GM23338 (cell line): ENCODE measurements at regions not wholly inside any gene's neighbourhood (a gene's known extent, or its start where the extent isn't known, plus 50 kb on each side); places are given as distances from the start of the nearest gene placed in this dataset.

Experiments used
- ATAC-seq: fragments of 200-7000 bp; cut with Tn5 transposase; 3 replicates; pipeline ENCODE4 v1.9.1; 2020
- DNase-seq: peaks from one replicate; pipeline ENCODE4 v3.0.0-alpha.2; 2015; ENCODE audit warnings: low spot score
- H2AFZ ChIP-seq: fragments of 200-600 bp; sonication (generic); 2 replicates; pipeline ENCODE4 v1.8.0; 2016; ENCODE audit warnings: antibody characterized with exemption, mild to moderate bottlenecking, moderate library complexity
- H3F3A ChIP-seq: fragments of 200-600 bp; sonication (generic); replicated peaks from 2 replicates; pipeline ENCODE4 v1.8.0; 2017; ENCODE audit warnings: antibody characterized with exemption, mixed run types, low read depth
- H3K27ac ChIP-seq: fragments of 200-600 bp; sonication (generic); 2 replicates; pipeline ENCODE4 v1.6.1; 2016; ENCODE audit warnings: low read depth
- H3K27me3 ChIP-seq: fragments of 200-600 bp; sonication (generic); 2 replicates; pipeline ENCODE4 v1.8.0; 2016; ENCODE audit warnings: mild to moderate bottlenecking, mixed run types, moderate library complexity; ENCODE audit not compliant: insufficient read depth
- H3K36me3 ChIP-seq: fragments of 200-600 bp; sonication (generic); 2 replicates; pipeline ENCODE4 v1.8.0; 2016; ENCODE audit warnings: mild to moderate bottlenecking; ENCODE audit not compliant: insufficient read depth
- H3K4me1 ChIP-seq: fragments of 200-600 bp; sonication (generic); 2 replicates; pipeline ENCODE4 v1.8.0; 2016; ENCODE audit warnings: mild to moderate bottlenecking, moderate library complexity; ENCODE audit not compliant: insufficient read depth
- H3K4me2 ChIP-seq: fragments of 200-600 bp; sonication (generic); 2 replicates; pipeline ENCODE4 v1.7.1; 2017; ENCODE audit warnings: mixed run types
- H3K4me3 ChIP-seq: fragments of 200-600 bp; sonication (generic); 2 replicates; pipeline ENCODE4 v1.6.1; 2016; ENCODE audit warnings: mixed run types
- H3K79me2 ChIP-seq: fragments of 200-600 bp; sonication (generic); replicated peaks from 2 replicates; pipeline ENCODE4 v1.8.0; 2017; ENCODE audit warnings: mild to moderate bottlenecking; ENCODE audit not compliant: insufficient read depth
- H3K9me2 ChIP-seq: fragments of 200-600 bp; sonication (generic); 2 replicates; pipeline ENCODE4 v1.8.0; 2017; ENCODE audit not compliant: insufficient read depth
- H4K20me1 ChIP-seq: fragments of 200-600 bp; sonication (generic); replicated peaks from 2 replicates; pipeline ENCODE4 v1.8.0; 2017; ENCODE audit warnings: mild to moderate bottlenecking; ENCODE audit not compliant: insufficient read depth
- H3K27ac Mint-ChIP-seq: 2 replicates; pipeline ENCODE4 v1.8.0; 2020; ENCODE audit warnings: inconsistent platforms, mild to moderate bottlenecking, moderate library complexity, mixed read lengths
- H3K27me3 Mint-ChIP-seq: 3 replicates; pipeline ENCODE4 v1.8.0; 2022; ENCODE audit warnings: low read depth, mild to moderate bottlenecking, moderate library complexity, mixed read lengths, inconsistent platforms; ENCODE audit not compliant: insufficient read depth, poor library complexity
- H3K36me3 Mint-ChIP-seq: 3 replicates; pipeline ENCODE4 v1.8.0; 2021; ENCODE audit warnings: low read depth, mild to moderate bottlenecking, inconsistent platforms, moderate library complexity, mixed read lengths
- H3K4me1 Mint-ChIP-seq: 3 replicates; pipeline ENCODE4 v1.8.0; 2020; ENCODE audit warnings: mild to moderate bottlenecking, inconsistent platforms, mixed read lengths
- H3K4me3 Mint-ChIP-seq: 3 replicates; pipeline ENCODE4 v1.8.0; 2021; ENCODE audit warnings: moderate library complexity, mild to moderate bottlenecking, inconsistent platforms, mixed read lengths
- H3K9me3 Mint-ChIP-seq: 3 replicates; pipeline ENCODE4 v1.8.0; 2020; ENCODE audit warnings: moderate library complexity, mild to moderate bottlenecking, inconsistent platforms, mixed read lengths
- CREB1 ChIP-seq: fragments of 250-450 bp; sonication (Bioruptor Pico); IDR thresholded peaks from 2 replicates; pipeline ENCODE4 v1.5.0; 2020; ENCODE audit warnings: low read depth, mild to moderate bottlenecking, moderate library complexity
- EZH2 ChIP-seq: fragments of 200-600 bp; sonication (generic); IDR thresholded peaks from one replicate; pipeline ENCODE4 v1.8.0; 2017; ENCODE audit warnings: antibody characterized with exemption, mild to moderate bottlenecking, low read depth; ENCODE audit not compliant: unreplicated experiment
- EZH2phosphoT487 ChIP-seq: fragments of 200-600 bp; sonication (generic); IDR thresholded peaks from one replicate; pipeline ENCODE4 v1.8.1; 2018; ENCODE audit warnings: antibody characterized with exemption; ENCODE audit not compliant: unreplicated experiment
- JUNB ChIP-seq: IDR thresholded peaks from one replicate; pipeline ENCODE4 v1.6.1; 2016; ENCODE audit warnings: antibody characterized with exemption; ENCODE audit not compliant: unreplicated experiment
- NANOG ChIP-seq: IDR thresholded peaks from 2 replicates; pipeline ENCODE4 v1.6.1; 2016; ENCODE audit warnings: antibody characterized with exemption, borderline replicate concordance
- POLR2AphosphoS5 ChIP-seq: IDR thresholded peaks from 2 replicates; pipeline ENCODE4 v1.6.1; 2016; ENCODE audit warnings: antibody characterized with exemption, low read depth
- STAT1 ChIP-seq: IDR thresholded peaks from one replicate; pipeline ENCODE4 v1.6.1; 2016; ENCODE audit warnings: antibody characterized with exemption; ENCODE audit not compliant: unreplicated experiment
- ZNF114 ChIP-seq: fragments of 250-450 bp; sonication (Bioruptor Pico); IDR thresholded peaks from 2 replicates; pipeline ENCODE4 v1.5.0; 2020; ENCODE audit warnings: mild to moderate bottlenecking, moderate library complexity
- ZNF331 ChIP-seq: fragments of 250-450 bp; sonication (Bioruptor Pico); IDR thresholded peaks from 2 replicates; pipeline ENCODE4 v1.5.0; 2020; ENCODE audit warnings: low read depth, mild to moderate bottlenecking, moderate library complexity
- TF ChIP-seq, protein P1 (sequence below): IDR thresholded peaks from one replicate; pipeline ENCODE4 v1.6.1; 2018; ENCODE audit warnings: antibody characterized with exemption; ENCODE audit not compliant: unreplicated experiment
- TF ChIP-seq, protein P2 (sequence below), 2 experiments: fragments of 200-600 bp in 1 of 2; sonication (generic) in 1 of 2; conservative IDR thresholded peaks; 2 replicates each; pipeline versions ENCODE4 v1.5.1 to v1.6.1; 2016 to 2017; ENCODE audit warnings: antibody characterized with exemption in 2 of 2, low read depth in 2 of 2, mild to moderate bottlenecking in 2 of 2, moderate library complexity in 1 of 2
- TF ChIP-seq, protein P3 (sequence below): fragments of 250-450 bp; sonication (Bioruptor Pico); IDR thresholded peaks from 2 replicates; pipeline ENCODE4 v1.5.0; 2020; ENCODE audit warnings: mild to moderate bottlenecking, moderate library complexity
- TF ChIP-seq, protein P4 (sequence below): IDR thresholded peaks from 2 replicates; pipeline ENCODE4 v1.6.1; 2016; ENCODE audit warnings: antibody characterized with exemption

DNA sequence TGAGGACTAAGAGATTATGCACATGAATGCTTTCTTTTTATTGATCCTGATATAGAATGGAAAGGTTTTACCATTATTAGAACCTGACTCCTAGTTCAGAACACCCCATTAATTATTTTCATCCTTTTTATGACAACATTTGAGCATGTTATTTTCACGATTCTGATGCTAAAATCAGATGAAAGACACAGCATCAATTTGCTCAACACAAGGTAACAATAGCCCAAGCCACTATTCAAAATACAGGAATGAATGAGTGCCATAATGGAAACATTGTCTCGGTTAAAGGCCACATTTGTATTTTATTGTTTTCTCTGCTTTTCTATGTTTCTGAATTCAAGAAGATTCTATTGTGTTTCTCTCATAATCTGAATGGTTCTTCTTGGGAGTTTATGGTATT is 126.3 kb upstream of the POF1B start:
- Histone ChIP-seq H3K4me2 (no peak overlapping the region), H3K36me3 (no peaks in the 10 kb centered on the region), H3K9me2 (no peaks in the 10 kb centered on the region), H4K20me1 (no peaks in the 10 kb centered on the region), H3K27ac (no peak overlapping the region), H2AFZ (no peak overlapping the region), H3K79me2 (no peaks in the 10 kb centered on the region), H3K27me3 (no peaks in the 10 kb centered on the region), H3K4me1 (no peaks in the 10 kb centered on the region), H3F3A (no peaks in the 10 kb centered on the region), H3K4me3 (no peak overlapping the region)
- Mint-ChIP-seq H3K4me3 (no peak overlapping the region), H3K36me3 (no peaks in the 10 kb centered on the region), H3K4me1 (peaks cover 2% of the 10 kb centered on the region; the same call in 1 of the 3 replicates), H3K9me3 (no peaks in the 10 kb centered on the region), H3K27ac (no peak overlapping the region), H3K27me3 (no peaks in the 10 kb centered on the region)
- ATAC-seq (no peak), DNase-seq (no peak)
- TF ChIP-seq EZH2phosphoT487 (no peak), ZNF331 (no peak), JUNB (no peak), ZNF114 (CRISPR knock-in tag) (no peak), EZH2 (no peak), STAT1 (no peak), CREB1 (CRISPR knock-in tag) (no peak), POLR2AphosphoS5 (no peak), NANOG (no peak)
- TF ChIP-seq, protein P1, sequence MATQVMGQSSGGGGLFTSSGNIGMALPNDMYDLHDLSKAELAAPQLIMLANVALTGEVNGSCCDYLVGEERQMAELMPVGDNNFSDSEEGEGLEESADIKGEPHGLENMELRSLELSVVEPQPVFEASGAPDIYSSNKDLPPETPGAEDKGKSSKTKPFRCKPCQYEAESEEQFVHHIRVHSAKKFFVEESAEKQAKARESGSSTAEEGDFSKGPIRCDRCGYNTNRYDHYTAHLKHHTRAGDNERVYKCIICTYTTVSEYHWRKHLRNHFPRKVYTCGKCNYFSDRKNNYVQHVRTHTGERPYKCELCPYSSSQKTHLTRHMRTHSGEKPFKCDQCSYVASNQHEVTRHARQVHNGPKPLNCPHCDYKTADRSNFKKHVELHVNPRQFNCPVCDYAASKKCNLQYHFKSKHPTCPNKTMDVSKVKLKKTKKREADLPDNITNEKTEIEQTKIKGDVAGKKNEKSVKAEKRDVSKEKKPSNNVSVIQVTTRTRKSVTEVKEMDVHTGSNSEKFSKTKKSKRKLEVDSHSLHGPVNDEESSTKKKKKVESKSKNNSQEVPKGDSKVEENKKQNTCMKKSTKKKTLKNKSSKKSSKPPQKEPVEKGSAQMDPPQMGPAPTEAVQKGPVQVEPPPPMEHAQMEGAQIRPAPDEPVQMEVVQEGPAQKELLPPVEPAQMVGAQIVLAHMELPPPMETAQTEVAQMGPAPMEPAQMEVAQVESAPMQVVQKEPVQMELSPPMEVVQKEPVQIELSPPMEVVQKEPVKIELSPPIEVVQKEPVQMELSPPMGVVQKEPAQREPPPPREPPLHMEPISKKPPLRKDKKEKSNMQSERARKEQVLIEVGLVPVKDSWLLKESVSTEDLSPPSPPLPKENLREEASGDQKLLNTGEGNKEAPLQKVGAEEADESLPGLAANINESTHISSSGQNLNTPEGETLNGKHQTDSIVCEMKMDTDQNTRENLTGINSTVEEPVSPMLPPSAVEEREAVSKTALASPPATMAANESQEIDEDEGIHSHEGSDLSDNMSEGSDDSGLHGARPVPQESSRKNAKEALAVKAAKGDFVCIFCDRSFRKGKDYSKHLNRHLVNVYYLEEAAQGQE = no peak
- TF ChIP-seq, protein P2, sequence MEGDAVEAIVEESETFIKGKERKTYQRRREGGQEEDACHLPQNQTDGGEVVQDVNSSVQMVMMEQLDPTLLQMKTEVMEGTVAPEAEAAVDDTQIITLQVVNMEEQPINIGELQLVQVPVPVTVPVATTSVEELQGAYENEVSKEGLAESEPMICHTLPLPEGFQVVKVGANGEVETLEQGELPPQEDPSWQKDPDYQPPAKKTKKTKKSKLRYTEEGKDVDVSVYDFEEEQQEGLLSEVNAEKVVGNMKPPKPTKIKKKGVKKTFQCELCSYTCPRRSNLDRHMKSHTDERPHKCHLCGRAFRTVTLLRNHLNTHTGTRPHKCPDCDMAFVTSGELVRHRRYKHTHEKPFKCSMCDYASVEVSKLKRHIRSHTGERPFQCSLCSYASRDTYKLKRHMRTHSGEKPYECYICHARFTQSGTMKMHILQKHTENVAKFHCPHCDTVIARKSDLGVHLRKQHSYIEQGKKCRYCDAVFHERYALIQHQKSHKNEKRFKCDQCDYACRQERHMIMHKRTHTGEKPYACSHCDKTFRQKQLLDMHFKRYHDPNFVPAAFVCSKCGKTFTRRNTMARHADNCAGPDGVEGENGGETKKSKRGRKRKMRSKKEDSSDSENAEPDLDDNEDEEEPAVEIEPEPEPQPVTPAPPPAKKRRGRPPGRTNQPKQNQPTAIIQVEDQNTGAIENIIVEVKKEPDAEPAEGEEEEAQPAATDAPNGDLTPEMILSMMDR (conservative IDR thresholded peaks at IDR 0.05; ENCODE audit: low read depth in 2 of 2) = no peak
- TF ChIP-seq, protein P3, sequence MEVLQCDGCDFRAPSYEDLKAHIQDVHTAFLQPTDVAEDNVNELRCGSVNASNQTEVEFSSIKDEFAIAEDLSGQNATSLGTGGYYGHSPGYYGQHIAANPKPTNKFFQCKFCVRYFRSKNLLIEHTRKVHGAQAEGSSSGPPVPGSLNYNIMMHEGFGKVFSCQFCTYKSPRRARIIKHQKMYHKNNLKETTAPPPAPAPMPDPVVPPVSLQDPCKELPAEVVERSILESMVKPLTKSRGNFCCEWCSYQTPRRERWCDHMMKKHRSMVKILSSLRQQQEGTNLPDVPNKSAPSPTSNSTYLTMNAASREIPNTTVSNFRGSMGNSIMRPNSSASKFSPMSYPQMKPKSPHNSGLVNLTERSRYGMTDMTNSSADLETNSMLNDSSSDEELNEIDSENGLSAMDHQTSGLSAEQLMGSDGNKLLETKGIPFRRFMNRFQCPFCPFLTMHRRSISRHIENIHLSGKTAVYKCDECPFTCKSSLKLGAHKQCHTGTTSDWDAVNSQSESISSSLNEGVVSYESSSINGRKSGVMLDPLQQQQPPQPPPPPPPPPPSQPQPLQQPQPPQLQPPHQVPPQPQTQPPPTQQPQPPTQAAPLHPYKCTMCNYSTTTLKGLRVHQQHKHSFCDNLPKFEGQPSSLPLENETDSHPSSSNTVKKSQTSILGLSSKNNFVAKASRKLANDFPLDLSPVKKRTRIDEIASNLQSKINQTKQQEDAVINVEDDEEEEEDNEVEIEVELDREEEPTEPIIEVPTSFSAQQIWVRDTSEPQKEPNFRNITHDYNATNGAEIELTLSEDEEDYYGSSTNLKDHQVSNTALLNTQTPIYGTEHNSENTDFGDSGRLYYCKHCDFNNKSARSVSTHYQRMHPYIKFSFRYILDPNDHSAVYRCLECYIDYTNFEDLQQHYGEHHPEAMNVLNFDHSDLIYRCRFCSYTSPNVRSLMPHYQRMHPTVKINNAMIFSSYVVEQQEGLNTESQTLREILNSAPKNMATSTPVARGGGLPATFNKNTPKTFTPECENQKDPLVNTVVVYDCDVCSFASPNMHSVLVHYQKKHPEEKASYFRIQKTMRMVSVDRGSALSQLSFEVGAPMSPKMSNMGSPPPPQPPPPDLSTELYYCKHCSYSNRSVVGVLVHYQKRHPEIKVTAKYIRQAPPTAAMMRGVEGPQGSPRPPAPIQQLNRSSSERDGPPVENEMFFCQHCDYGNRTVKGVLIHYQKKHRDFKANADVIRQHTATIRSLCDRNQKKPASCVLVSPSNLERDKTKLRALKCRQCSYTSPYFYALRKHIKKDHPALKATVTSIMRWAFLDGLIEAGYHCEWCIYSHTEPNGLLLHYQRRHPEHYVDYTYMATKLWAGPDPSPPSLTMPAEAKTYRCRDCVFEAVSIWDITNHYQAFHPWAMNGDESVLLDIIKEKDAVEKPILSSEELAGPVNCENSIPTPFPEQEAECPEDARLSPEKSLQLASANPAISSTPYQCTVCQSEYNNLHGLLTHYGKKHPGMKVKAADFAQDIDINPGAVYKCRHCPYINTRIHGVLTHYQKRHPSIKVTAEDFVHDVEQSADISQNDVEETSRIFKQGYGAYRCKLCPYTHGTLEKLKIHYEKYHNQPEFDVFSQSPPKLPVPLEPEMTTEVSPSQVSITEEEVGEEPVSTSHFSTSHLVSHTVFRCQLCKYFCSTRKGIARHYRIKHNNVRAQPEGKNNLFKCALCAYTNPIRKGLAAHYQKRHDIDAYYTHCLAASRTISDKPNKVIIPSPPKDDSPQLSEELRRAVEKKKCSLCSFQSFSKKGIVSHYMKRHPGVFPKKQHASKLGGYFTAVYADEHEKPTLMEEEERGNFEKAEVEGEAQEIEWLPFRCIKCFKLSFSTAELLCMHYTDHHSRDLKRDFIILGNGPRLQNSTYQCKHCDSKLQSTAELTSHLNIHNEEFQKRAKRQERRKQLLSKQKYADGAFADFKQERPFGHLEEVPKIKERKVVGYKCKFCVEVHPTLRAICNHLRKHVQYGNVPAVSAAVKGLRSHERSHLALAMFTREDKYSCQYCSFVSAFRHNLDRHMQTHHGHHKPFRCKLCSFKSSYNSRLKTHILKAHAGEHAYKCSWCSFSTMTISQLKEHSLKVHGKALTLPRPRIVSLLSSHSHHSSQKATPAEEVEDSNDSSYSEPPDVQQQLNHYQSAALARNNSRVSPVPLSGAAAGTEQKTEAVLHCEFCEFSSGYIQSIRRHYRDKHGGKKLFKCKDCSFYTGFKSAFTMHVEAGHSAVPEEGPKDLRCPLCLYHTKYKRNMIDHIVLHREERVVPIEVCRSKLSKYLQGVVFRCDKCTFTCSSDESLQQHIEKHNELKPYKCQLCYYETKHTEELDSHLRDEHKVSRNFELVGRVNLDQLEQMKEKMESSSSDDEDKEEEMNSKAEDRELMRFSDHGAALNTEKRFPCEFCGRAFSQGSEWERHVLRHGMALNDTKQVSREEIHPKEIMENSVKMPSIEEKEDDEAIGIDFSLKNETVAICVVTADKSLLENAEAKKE (CRISPR knock-in tag) = no peak
- TF ChIP-seq, protein P4, sequence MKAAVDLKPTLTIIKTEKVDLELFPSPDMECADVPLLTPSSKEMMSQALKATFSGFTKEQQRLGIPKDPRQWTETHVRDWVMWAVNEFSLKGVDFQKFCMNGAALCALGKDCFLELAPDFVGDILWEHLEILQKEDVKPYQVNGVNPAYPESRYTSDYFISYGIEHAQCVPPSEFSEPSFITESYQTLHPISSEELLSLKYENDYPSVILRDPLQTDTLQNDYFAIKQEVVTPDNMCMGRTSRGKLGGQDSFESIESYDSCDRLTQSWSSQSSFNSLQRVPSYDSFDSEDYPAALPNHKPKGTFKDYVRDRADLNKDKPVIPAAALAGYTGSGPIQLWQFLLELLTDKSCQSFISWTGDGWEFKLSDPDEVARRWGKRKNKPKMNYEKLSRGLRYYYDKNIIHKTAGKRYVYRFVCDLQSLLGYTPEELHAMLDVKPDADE = no peak
